A549 (cell line): ENCODE measurements at regions not wholly inside any gene's neighbourhood (a gene's known extent, or its start where the extent isn't known, plus 50 kb on each side); places are given as distances from the start of the nearest gene placed in this dataset.

Experiments used
- ATAC-seq, 2 experiments: fragments of 200-7000 bp in 1 of 2; fragments of >200 bp in 1 of 2; cut with Nextera tagmentation in 1 of 2; cut with Tn5 transposase in 1 of 2; 3 replicates each; pipeline versions ENCODE4 v1.8.0 to v1.9.1; 2018 to 2020; ENCODE audit warnings: mild to moderate bottlenecking in 1 of 2, moderate library complexity in 1 of 2
- CTCF ChIA-PET: fragments of 300-600 bp; sonication (Branson Sonifier 250); formaldehyde crosslinking; extraction: SDS; loops from one replicate; lab custom pipeline; 2021; ENCODE audit warnings: antibody characterized with exemption, inconsistent platforms; lab: Yijun Ruan, JAX
- POLR2A ChIA-PET: fragments of 350-600 bp; formaldehyde crosslinking; extraction: SDS; loops from one replicate; lab custom pipeline; 2021; ENCODE audit warnings: antibody characterized with exemption, inconsistent platforms; lab: Yijun Ruan, JAX
- DNase-seq, 2 experiments: peaks; one replicate each; pipeline versions ENCODE4 v3.0.0 to v3.0.0-alpha.2; 2011 to 2016; ENCODE audit warnings: low read depth in 1 of 2, low spot score in 1 of 2
- FAIRE-seq: peaks from 2 replicates; lab custom pipeline; 2011; peaks lifted over from hg19 to GRCh38; lab: Jason Lieb, UNC
- H3K27ac ChIP-seq, 2 experiments: fragments of >200 bp; sonication (Bioruptor Twin); formaldehyde crosslinking; 3 replicates each; pipeline ENCODE4 v1.5.1; 2016 to 2017
- H3K4me1 ChIP-seq: fragments of >200 bp; sonication (Bioruptor Twin); formaldehyde crosslinking; 3 replicates; pipeline ENCODE4 v1.6.1; 2016
- H3K4me2 ChIP-seq: fragments of >200 bp; sonication (Bioruptor Twin); formaldehyde crosslinking; 3 replicates; pipeline ENCODE4 v1.6.1; 2016
- H3K4me3 ChIP-seq: fragments of >200 bp; sonication (Bioruptor Twin); formaldehyde crosslinking; 3 replicates; pipeline ENCODE4 v1.5.1; 2016
- H3K9me3 ChIP-seq: fragments of >200 bp; sonication (Bioruptor Twin); formaldehyde crosslinking; 3 replicates; pipeline ENCODE4 v1.6.1; 2016
- CBX2 ChIP-seq: fragments of 200-600 bp; sonication (generic); IDR thresholded peaks from 2 replicates; pipeline ENCODE4 v1.6.1; 2016; ENCODE audit warnings: low read depth, mild to moderate bottlenecking, borderline replicate concordance
- CBX8 ChIP-seq: fragments of 200-600 bp; sonication (generic); IDR thresholded peaks from 2 replicates; pipeline ENCODE4 v1.6.1; 2016
- CHD4 ChIP-seq: fragments of 200-600 bp; sonication (generic); IDR thresholded peaks from 2 replicates; pipeline ENCODE4 v1.6.1; 2016; ENCODE audit warnings: antibody characterized with exemption, mild to moderate bottlenecking, borderline replicate concordance
- FOXS1 ChIP-seq: fragments of 250-450 bp; sonication (Bioruptor Pico); IDR thresholded peaks from 2 replicates; pipeline ENCODE4 v1.5.0; 2020; ENCODE audit warnings: mild to moderate bottlenecking, moderate library complexity
- HEYL ChIP-seq: fragments of 250-450 bp; sonication (Bioruptor Pico); IDR thresholded peaks from 2 replicates; pipeline ENCODE4 v1.8.0; 2021; ENCODE audit warnings: mild to moderate bottlenecking, moderate library complexity
- HOXB13 ChIP-seq: fragments of 250-450 bp; sonication (Bioruptor Pico); IDR thresholded peaks from 2 replicates; pipeline ENCODE4 v1.5.0; 2020; ENCODE audit warnings: low read depth, mild to moderate bottlenecking, moderate library complexity
- HOXB5 ChIP-seq: fragments of 250-450 bp; sonication (Bioruptor Pico); IDR thresholded peaks from 2 replicates; pipeline ENCODE4 v1.5.0; 2020; ENCODE audit warnings: mild to moderate bottlenecking, moderate library complexity
- KDM1A ChIP-seq: fragments of 200-600 bp; sonication (generic); IDR thresholded peaks from 2 replicates; pipeline ENCODE4 v1.6.1; 2016; ENCODE audit warnings: low read depth, mild to moderate bottlenecking
- PHF8 ChIP-seq: fragments of 200-600 bp; sonication (generic); IDR thresholded peaks from 2 replicates; pipeline ENCODE4 v1.6.1; 2016; ENCODE audit warnings: low read depth, mild to moderate bottlenecking, antibody characterized with exemption, moderate library complexity, borderline replicate concordance
- POLR2A ChIP-seq: IDR thresholded peaks from 2 replicates; pipeline ENCODE4 v1.6.1; 2012; ENCODE audit warnings: mild to moderate bottlenecking, low read length
- RAD21 ChIP-seq, 2 experiments: fragments of >200 bp in 1 of 2; sonication (Bioruptor Twin) in 1 of 2; formaldehyde crosslinking in 1 of 2; IDR thresholded peaks in 1 of 2; conservative IDR thresholded peaks in 1 of 2; 2 replicates in 1 of 2; 3 replicates in 1 of 2; pipeline ENCODE4 v1.6.1; 2012 to 2018; ENCODE audit warnings: inconsistent platforms in 1 of 2
- RCOR1 ChIP-seq: fragments of 150-350 bp; IDR thresholded peaks from 2 replicates; pipeline ENCODE4 v1.6.1; 2014; ENCODE audit warnings: antibody characterized with exemption, low read length, low read depth
- RFX5 ChIP-seq: fragments of 450-650 bp; IDR thresholded peaks from 2 replicates; pipeline ENCODE4 v1.7.1; 2014; ENCODE audit warnings: antibody characterized with exemption, mild to moderate bottlenecking, moderate library complexity
- TFCP2L1 ChIP-seq: fragments of 250-450 bp; sonication (Bioruptor Pico); IDR thresholded peaks from 2 replicates; pipeline ENCODE4 v1.5.0; 2021; ENCODE audit warnings: mild to moderate bottlenecking
- WGBS: methylation state at CpG from one replicate; pipeline ENCODE4 v1.1.6; 2017; ENCODE audit errors: missing lambda C conversion rate; 5-methylcytosine and 5-hydroxymethylcytosine counted together
- TF ChIP-seq, protein P1 (sequence below): IDR thresholded peaks from 2 replicates; pipeline ENCODE4 v1.6.1; 2012
- TF ChIP-seq, protein P2 (sequence below): fragments of 250-450 bp; sonication (Bioruptor Pico); IDR thresholded peaks from 2 replicates; pipeline ENCODE4 v1.5.0; 2020; ENCODE audit warnings: low read depth, mild to moderate bottlenecking, moderate library complexity
- TF ChIP-seq, protein P3 (sequence below): fragments of >200 bp; sonication (Bioruptor Twin); formaldehyde crosslinking; IDR thresholded peaks from 2 replicates; pipeline ENCODE4 v1.6.1; 2016
- TF ChIP-seq, protein P4 (sequence below): fragments of >200 bp; sonication (Bioruptor Twin); formaldehyde crosslinking; IDR thresholded peaks from 3 replicates; pipeline ENCODE4 v1.5.1; 2016

DNA sequence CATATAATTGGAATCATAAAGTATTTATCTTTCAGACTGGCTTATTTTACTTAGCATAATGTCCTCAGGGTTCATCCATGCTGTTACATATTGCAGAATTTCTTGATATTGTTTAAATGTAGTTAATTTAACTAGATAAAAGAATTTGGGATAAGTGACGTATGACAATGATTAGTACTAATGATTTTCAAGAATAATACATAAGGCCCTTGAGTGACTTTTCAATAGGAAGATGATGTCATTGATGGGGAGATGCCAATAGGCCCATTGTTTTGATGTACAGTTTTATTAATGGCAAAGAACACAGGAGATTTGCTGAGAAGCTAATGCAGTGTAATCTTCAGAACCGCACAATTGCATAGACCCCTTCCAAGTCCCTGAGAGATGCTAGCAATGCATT, 537.4 kb upstream of the PHF14 start (continued):
- TF ChIP-seq CBX8 (no peak), RFX5 (no peak), HEYL (CRISPR knock-in tag) (no peak), FOXS1 (no peak)
- TF ChIP-seq, protein P1, sequence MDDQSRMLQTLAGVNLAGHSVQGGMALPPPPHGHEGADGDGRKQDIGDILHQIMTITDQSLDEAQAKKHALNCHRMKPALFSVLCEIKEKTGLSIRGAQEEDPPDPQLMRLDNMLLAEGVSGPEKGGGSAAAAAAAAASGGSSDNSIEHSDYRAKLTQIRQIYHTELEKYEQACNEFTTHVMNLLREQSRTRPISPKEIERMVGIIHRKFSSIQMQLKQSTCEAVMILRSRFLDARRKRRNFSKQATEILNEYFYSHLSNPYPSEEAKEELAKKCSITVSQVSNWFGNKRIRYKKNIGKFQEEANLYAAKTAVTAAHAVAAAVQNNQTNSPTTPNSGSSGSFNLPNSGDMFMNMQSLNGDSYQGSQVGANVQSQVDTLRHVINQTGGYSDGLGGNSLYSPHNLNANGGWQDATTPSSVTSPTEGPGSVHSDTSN = no peak

DNA sequence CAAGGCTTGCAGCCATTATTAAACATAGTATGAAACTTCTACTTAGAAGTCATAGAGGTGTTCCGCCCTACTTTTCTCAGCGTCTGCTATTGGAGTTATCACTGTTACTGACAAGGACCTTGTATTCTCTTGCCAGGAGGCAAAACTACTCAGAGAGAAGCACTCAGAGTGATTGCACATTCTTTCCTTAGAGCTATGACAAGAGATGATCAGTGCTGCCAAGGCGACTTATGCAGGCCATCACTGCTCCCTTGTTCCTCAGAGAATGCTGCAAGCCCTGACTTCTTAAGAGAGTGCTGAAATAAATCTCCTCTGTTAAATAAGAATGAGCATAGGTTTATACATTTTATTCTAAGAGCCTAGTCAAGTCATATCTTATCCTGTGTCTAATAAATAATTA, 534.6 kb upstream of the PHF14 start:
- Histone ChIP-seq H3K27ac (no peak overlapping the region), H3K4me3 (no peak overlapping the region), H3K4me2 (no peak overlapping the region), H3K9me3 (no peaks in the 10 kb centered on the region), H3K4me1 (no peaks in the 10 kb centered on the region)
- ATAC-seq (no peak), DNase-seq (no peak), FAIRE-seq (no peak)
- ChIA-PET CTCF (no interaction called here), POLR2A (no interaction called here)
- no peak for TF ChIP-seq POLR2A
- TF ChIP-seq PHF8 = no peak
- TF ChIP-seq HEYL (CRISPR knock-in tag) = no peak
- TF ChIP-seq HOXB13 (CRISPR knock-in tag) = no peak
- no peak for TF ChIP-seq HOXB5 (CRISPR knock-in tag)
- TF ChIP-seq, protein P2, sequence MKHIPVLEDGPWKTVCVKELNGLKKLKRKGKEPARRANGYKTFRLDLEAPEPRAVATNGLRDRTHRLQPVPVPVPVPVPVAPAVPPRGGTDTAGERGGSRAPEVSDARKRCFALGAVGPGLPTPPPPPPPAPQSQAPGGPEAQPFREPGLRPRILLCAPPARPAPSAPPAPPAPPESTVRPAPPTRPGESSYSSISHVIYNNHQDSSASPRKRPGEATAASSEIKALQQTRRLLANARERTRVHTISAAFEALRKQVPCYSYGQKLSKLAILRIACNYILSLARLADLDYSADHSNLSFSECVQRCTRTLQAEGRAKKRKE (CRISPR knock-in tag) = no peak
- no peak for TF ChIP-seq RFX5
- TF ChIP-seq RCOR1 = no peak
- no peak for TF ChIP-seq KDM1A
- TF ChIP-seq, protein P3, sequence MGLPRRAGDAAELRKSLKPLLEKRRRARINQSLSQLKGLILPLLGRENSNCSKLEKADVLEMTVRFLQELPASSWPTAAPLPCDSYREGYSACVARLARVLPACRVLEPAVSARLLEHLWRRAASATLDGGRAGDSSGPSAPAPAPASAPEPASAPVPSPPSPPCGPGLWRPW = no peak
- no peak for TF ChIP-seq RAD21 (conservative IDR thresholded peaks at IDR 0.05 in 1 of 2, IDR thresholded peaks at IDR 0.05 in 1 of 2)
- TF ChIP-seq, protein P4, sequence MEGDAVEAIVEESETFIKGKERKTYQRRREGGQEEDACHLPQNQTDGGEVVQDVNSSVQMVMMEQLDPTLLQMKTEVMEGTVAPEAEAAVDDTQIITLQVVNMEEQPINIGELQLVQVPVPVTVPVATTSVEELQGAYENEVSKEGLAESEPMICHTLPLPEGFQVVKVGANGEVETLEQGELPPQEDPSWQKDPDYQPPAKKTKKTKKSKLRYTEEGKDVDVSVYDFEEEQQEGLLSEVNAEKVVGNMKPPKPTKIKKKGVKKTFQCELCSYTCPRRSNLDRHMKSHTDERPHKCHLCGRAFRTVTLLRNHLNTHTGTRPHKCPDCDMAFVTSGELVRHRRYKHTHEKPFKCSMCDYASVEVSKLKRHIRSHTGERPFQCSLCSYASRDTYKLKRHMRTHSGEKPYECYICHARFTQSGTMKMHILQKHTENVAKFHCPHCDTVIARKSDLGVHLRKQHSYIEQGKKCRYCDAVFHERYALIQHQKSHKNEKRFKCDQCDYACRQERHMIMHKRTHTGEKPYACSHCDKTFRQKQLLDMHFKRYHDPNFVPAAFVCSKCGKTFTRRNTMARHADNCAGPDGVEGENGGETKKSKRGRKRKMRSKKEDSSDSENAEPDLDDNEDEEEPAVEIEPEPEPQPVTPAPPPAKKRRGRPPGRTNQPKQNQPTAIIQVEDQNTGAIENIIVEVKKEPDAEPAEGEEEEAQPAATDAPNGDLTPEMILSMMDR = no peak
- no peak for TF ChIP-seq TFCP2L1 (CRISPR knock-in tag)
- TF ChIP-seq CHD4 = no peak
- WGBS = 30% methylated on average over 3 of the region's 3 CpGs

DNA sequence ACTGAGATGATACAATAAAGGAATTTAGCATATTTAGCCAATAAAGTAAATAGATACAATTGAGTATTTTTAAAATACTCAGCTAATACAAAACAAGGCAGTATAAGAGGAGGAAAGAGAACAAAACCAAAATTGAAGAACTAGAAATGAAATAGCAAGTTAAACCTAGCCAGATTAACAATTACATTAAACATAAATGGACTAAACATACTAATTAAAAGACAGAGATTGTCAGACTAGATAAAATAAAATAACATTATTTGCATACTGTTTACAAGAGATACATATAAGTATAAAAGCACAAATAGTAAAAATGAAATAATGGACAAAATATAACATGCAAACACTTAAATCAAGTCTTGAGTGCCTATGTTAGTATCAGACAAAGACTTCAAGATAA, 517.7 kb upstream of the PHF14 start:
- CTCF ChIA-PET = no interaction called here
- TF ChIP-seq CBX2 (no peak), HEYL (CRISPR knock-in tag) (no peak), HOXB5 (CRISPR knock-in tag) (no peak)
- TF ChIP-seq, protein P2 (CRISPR knock-in tag) = no peak
- TF ChIP-seq, all 56 proteins: peak for 0
- FAIRE-seq (no peak), DNase-seq (no peak), ATAC-seq (no peak)
- H3K9me3 ChIP-seq = no peaks in the 10 kb centered on the region; the same call in 2 of the 3 replicates
- H3K27ac ChIP-seq = no peak overlapping the region
- no peaks in the 10 kb centered on the region for H3K4me1 ChIP-seq
- POLR2A ChIA-PET = no interaction called here
- H3K4me2 ChIP-seq = no peak overlapping the region
- no peak overlapping the region for H3K4me3 ChIP-seq
